Spleen (tissue), 11 donors: ENCODE measurements at regions not wholly inside any gene's neighbourhood (a gene's known extent, or its start where the extent isn't known, plus 50 kb on each side); places are given as distances from the start of the nearest gene placed in this dataset.

Experiments
- DNase-seq: peaks from one replicate; pipeline ENCODE4 v3.0.0-alpha.2; 2020
- H3K27ac ChIP-seq, 8 donors: fragments of 200-600 bp; sonication (generic) in 7 of 8; 1 replicate in 4 of 8; 2 replicates in 4 of 8; pipeline versions ENCODE4 v1.5.0 to v1.8.0; 2016 to 2021; ENCODE audit warnings: inconsistent platforms in 4 of 8, mild to moderate bottlenecking in 4 of 8, moderate library complexity in 1 of 8
- H3K27me3 ChIP-seq, 7 donors: fragments of 200-600 bp; sonication (generic) in 6 of 7; replicated peaks in 1 of 7; 1 replicate in 4 of 7; 2 replicates in 3 of 7; pipeline versions ENCODE4 v1.5.0 to v1.8.0; 2016 to 2021; ENCODE audit warnings: inconsistent platforms in 3 of 7, mild to moderate bottlenecking in 1 of 7
- H3K36me3 ChIP-seq, 6 donors: fragments of 200-600 bp; sonication (generic) in 5 of 6; 1 replicate in 4 of 6; 2 replicates in 2 of 6; pipeline versions ENCODE4 v1.5.0 to v1.8.0; 2016 to 2021; ENCODE audit warnings: inconsistent platforms in 2 of 6
- H3K4me1 ChIP-seq, 6 donors: fragments of 200-600 bp; sonication (generic) in 5 of 6; 1 replicate in 3 of 6; 2 replicates in 3 of 6; pipeline versions ENCODE4 v1.5.0 to v1.8.0; 2016 to 2021; ENCODE audit warnings: inconsistent platforms in 3 of 6
- H3K4me3 ChIP-seq, 8 donors: fragments of 200-600 bp; sonication (generic) in 7 of 8; 1 replicate in 4 of 8; 2 replicates in 4 of 8; pipeline versions ENCODE4 v1.5.0 to v1.8.0; 2016 to 2021; ENCODE audit warnings: inconsistent platforms in 4 of 8, mild to moderate bottlenecking in 4 of 8, moderate library complexity in 2 of 8
- H3K9me3 ChIP-seq, 8 donors: fragments of 200-600 bp; sonication (generic) in 7 of 8; 1 replicate in 4 of 8; 2 replicates in 4 of 8; pipeline versions ENCODE4 v1.5.0 to v1.8.0; 2016 to 2021; ENCODE audit warnings: inconsistent platforms in 4 of 8
- CTCF ChIP-seq, 11 experiments: fragments of 200-600 bp in 7 of 11; fragments of 450-650 bp in 4 of 11; sonication (generic) in 4 of 11; IDR thresholded peaks in 8 of 11; conservative IDR thresholded peaks in 3 of 11; 1 replicate in 7 of 11; 2 replicates in 4 of 11; pipeline versions ENCODE4 v1.4.0 to v1.8.0; 2016 to 2021; ENCODE audit warnings: antibody characterized with exemption in 11 of 11, inconsistent platforms in 4 of 11, mild to moderate bottlenecking in 1 of 11
- POLR2A ChIP-seq, 3 donors: fragments of 450-650 bp; IDR thresholded peaks; one replicate each; pipeline ENCODE4 v1.5.1; 2017; ENCODE audit warnings: antibody characterized with exemption in 3 of 3, mild to moderate bottlenecking in 1 of 3
- POLR2AphosphoS5 ChIP-seq, 3 donors: sonication (generic); formaldehyde crosslinking; IDR thresholded peaks; one replicate each; pipeline ENCODE4 v1.5.1; 2017; ENCODE audit warnings: antibody characterized with exemption in 3 of 3
- WGBS, 5 donors: extraction: QIAGEN DNeasy Blood & Tissue Kit in 3 of 5; methylation state at CpG; one replicate each; pipeline versions ENCODE4 v1.1.5 to v1.1.7; 2013 to 2018; 5-methylcytosine and 5-hydroxymethylcytosine counted together
- intact Hi-C: fragments of 100-400 bp; cut with DNase I; formaldehyde crosslinking; loops from one replicate; pipeline ENCODE4 v1.15.0; 2023; ENCODE audit warnings: low total_unique reads
- donor health status: healthy with polysubstance abuse.
- donor health status: DM: no; HTN: no; CAD: no; lungs with moderate emphysema.
- donor health status: DM: no; HTN: no; CAD: no.
- donor health status: Bipolar disorder and iron deficiency.
- donor health status: healthy.
- donor health status: DM: no; HTN: no; CAD: no.
- donor health status: DM: yes; HTN: yes; CAD: no.

- Histone ChIP-seq H3K27ac (peak overlapping the region in 5 of 8 donors; percentile 11 to 54 (median 32)), H3K36me3 (no peaks in the 10 kb centered on the region), H3K27me3 (no peaks in the 10 kb centered on the region), H3K4me1 (peaks cover 0 to 9% (median 2%) of the 10 kb centered on the region in 6 donors), H3K4me3 (no peak overlapping the region), H3K9me3 (peaks cover 0 to 15% (median 9%) of the 10 kb centered on the region in 8 donors)
- DNase-seq = no peak
- 76 to 91% (median 84%) methylated on average over 1 of the region's 1 CpG for WGBS, 5 donors
- no peak for TF ChIP-seq POLR2A (IDR thresholded peaks at IDR 0.05)
- TF ChIP-seq POLR2AphosphoS5 (IDR thresholded peaks at IDR 0.05) = no peak
- no peak for TF ChIP-seq CTCF (IDR thresholded peaks at IDR 0.05 in 8 of 11, conservative IDR thresholded peaks at IDR 0.05 in 3 of 11)
- intact Hi-C loops = no loop called here
These were observed 161.8 kb upstream of the SLC38A2 start for GRCh38 chr12:46534327-46534840.

- Histone ChIP-seq H3K4me3 (no peak overlapping the region), H3K4me1 (peaks cover 0 to 9% (median 2%) of the 10 kb centered on the region in 6 donors), H3K36me3 (no peaks in the 10 kb centered on the region), H3K27me3 (no peaks in the 10 kb centered on the region), H3K9me3 (peaks cover 0 to 16% (median 10%) of the 10 kb centered on the region in 8 donors), H3K27ac (peak overlapping the region in 5 of 8 donors; percentile 11 to 54 (median 32))
- intact Hi-C loops = no loop called here
- no peak for DNase-seq
- TF ChIP-seq CTCF (IDR thresholded peaks at IDR 0.05 in 8 of 11, conservative IDR thresholded peaks at IDR 0.05 in 3 of 11) (no peak), POLR2AphosphoS5 (IDR thresholded peaks at IDR 0.05) (no peak), POLR2A (IDR thresholded peaks at IDR 0.05) (no peak)
- WGBS, 5 donors = 60 to 82% (median 74%) methylated on average over 2 of the region's 2 CpGs
These were observed 161.2 kb upstream of the SLC38A2 start for GRCh38 chr12:46533723-46534122.

- TF ChIP-seq CTCF (IDR thresholded peaks at IDR 0.05 in 8 of 11, conservative IDR thresholded peaks at IDR 0.05 in 3 of 11) (no peak), POLR2A (IDR thresholded peaks at IDR 0.05) (no peak), POLR2AphosphoS5 (IDR thresholded peaks at IDR 0.05) (no peak)
- Histone ChIP-seq H3K4me1 (peaks cover 0 to 9% (median 2%) of the 10 kb centered on the region in 6 donors), H3K36me3 (no peaks in the 10 kb centered on the region), H3K4me3 (no peak overlapping the region), H3K27me3 (no peaks in the 10 kb centered on the region), H3K9me3 (peaks cover 0 to 21% (median 10%) of the 10 kb centered on the region in 8 donors), H3K27ac (no peak overlapping the region)
- WGBS, 5 donors = 83 to 94% (median 90%) methylated on average over 3 of the region's 3 CpGs
- intact Hi-C loops = no loop called here
- no peak for DNase-seq
These were observed 159.2 kb upstream of the SLC38A2 start for GRCh38 chr12:46531804-46532203.

GRCh38 chr12:46531059-46531785 is 158.6 kb upstream of the SLC38A2 start:
- Histone ChIP-seq H3K27me3 (no peaks in the 10 kb centered on the region), H3K36me3 (no peaks in the 10 kb centered on the region), H3K4me3 (no peak overlapping the region), H3K9me3 (peaks cover 0 to 21% (median 10%) of the 10 kb centered on the region in 8 donors), H3K4me1 (peaks cover 0 to 6% (median 2%) of the 10 kb centered on the region in 6 donors), H3K27ac (no peak overlapping the region)
- DNase-seq = no peak
- intact Hi-C loops = no loop called here
- WGBS, 5 donors = 88 to 96% (median 90%) methylated on average over 6 of the region's 6 CpGs
- TF ChIP-seq POLR2A (IDR thresholded peaks at IDR 0.05) (no peak), CTCF (IDR thresholded peaks at IDR 0.05 in 8 of 11, conservative IDR thresholded peaks at IDR 0.05 in 3 of 11) (no peak), POLR2AphosphoS5 (IDR thresholded peaks at IDR 0.05) (no peak)
